ENCODE measurements at regions not wholly inside any gene's neighbourhood (a gene's known extent, or its start where the extent isn't known, plus 50 kb on each side); places are given as distances from the start of the nearest gene placed in this dataset.
"Not testable (repeated sequence)": the region's sequence is repeated elsewhere in the genome, so short reads cannot be mapped to it uniquely, and the experiment has no call there.

- H3K27me3 Mint-ChIP-seq, result peaks cover 0 to 15% (median 6%) of the 10 kb centered on the region in 5 donors
- H3K4me3 Mint-ChIP-seq, result no peak overlapping the region
- H3K9me3 Mint-ChIP-seq, result peaks cover 4 to 46% (median 18%) of the 10 kb centered on the region in 9 donors
- no peak overlapping the region for H3K27ac Mint-ChIP-seq
- no peaks in the 10 kb centered on the region for H3K4me1 Mint-ChIP-seq
- DNase-seq (no peak), ATAC-seq (no peak)
- peaks cover 0 to 21% (median 0%) of the 10 kb centered on the region in 3 donors for H3K36me3 Mint-ChIP-seq
- POLR2A ChIA-PET, result no interaction called here
These were observed 535.5 kb downstream of the GPAM start for GRCh38 chr10:111648046-111648445.

DNA sequence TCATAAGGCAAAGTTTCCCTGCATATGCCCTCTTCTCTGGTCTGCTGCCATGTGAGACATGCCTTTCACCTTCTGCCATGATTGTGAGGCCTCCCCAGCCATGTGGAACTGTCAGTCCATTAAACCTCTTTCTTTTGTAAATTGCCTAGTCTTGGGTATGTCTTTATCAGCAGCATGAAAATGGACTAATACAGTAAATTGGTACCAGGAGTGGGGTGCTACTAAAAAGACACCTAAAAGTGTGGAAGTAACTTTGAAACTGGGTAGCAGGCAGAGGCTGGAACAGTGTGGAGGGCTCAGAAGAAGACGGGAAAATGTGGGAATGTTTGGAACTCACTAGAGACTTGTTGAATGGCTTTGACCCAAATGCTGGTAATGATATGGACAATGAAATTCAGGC is 534.5 kb downstream of the GPAM start:
- POLR2A ChIA-PET, DNase-seq, H3K4me1 Mint-ChIP-seq, ATAC-seq, H3K27ac Mint-ChIP-seq, H3K4me3 Mint-ChIP-seq: not testable (repeated sequence)
- peaks cover 0 to 21% (median 0%) of the 10 kb centered on the region in 3 donors for H3K36me3 Mint-ChIP-seq
- H3K27me3 Mint-ChIP-seq, result peaks cover 0 to 15% (median 6%) of the 10 kb centered on the region in 5 donors
- peaks cover 3 to 47% (median 18%) of the 10 kb centered on the region in 9 donors for H3K9me3 Mint-ChIP-seq

- peaks cover 0 to 15% (median 6%) of the 10 kb centered on the region in 5 donors for H3K27me3 Mint-ChIP-seq
- H3K4me3 Mint-ChIP-seq, result no peak overlapping the region
- H3K4me1 Mint-ChIP-seq, result no peaks in the 10 kb centered on the region
- H3K27ac Mint-ChIP-seq, result no peak overlapping the region
- POLR2A ChIA-PET, result no interaction called here
- H3K36me3 Mint-ChIP-seq, result peaks cover 0 to 21% (median 0%) of the 10 kb centered on the region in 3 donors
- ATAC-seq (no peak), DNase-seq (no peak)
- H3K9me3 Mint-ChIP-seq, result peaks cover 3 to 47% (median 18%) of the 10 kb centered on the region in 9 donors
These were observed 533.5 kb downstream of the GPAM start for GRCh38 chr10:111650088-111650487.

DNA sequence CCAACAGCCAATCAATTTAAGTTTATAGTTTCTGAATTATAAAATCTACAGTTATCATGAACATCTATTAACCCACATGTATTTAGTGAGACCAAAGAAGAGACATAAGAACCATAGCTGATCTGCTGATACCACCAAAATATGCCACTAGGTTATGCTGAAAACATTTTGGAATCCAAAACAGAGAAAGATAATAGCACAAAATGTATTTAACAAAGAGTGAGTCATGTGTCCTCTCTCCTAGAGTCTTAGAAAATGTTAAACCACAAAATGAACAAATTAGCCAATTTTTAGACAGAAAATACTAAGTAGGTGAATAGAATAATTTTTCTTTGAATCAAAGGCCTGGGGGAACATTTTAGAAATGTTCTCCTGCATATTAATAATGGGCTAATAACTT is 527.5 kb downstream of the GPAM start:
- Mint-ChIP-seq H3K4me3 (no peak overlapping the region), H3K36me3 (no peaks in the 10 kb centered on the region), H3K27ac (no peak overlapping the region), H3K9me3 (peaks cover 0 to 16% (median 8%) of the 10 kb centered on the region in 9 donors), H3K27me3 (peaks cover 4 to 30% (median 5%) of the 10 kb centered on the region in 5 donors), H3K4me1 (no peaks in the 10 kb centered on the region)
- ATAC-seq (no peak), DNase-seq (no peak)
- POLR2A ChIA-PET, result no interaction called here

- ATAC-seq (no peak), DNase-seq (no peak)
- H3K27ac Mint-ChIP-seq, result no peak overlapping the region
- H3K27me3 Mint-ChIP-seq, result peaks cover 0 to 4% (median 0%) of the 10 kb centered on the region in 5 donors
- POLR2A ChIA-PET, result no interaction called here
- H3K4me3 Mint-ChIP-seq, result no peak overlapping the region
- no peaks in the 10 kb centered on the region for H3K4me1 Mint-ChIP-seq
- no peaks in the 10 kb centered on the region for H3K36me3 Mint-ChIP-seq
- peaks cover 0 to 3% (median 0%) of the 10 kb centered on the region in 9 donors for H3K9me3 Mint-ChIP-seq
These were observed 505.8 kb downstream of the GPAM start for GRCh38 chr10:111677759-111678158.

DNA sequence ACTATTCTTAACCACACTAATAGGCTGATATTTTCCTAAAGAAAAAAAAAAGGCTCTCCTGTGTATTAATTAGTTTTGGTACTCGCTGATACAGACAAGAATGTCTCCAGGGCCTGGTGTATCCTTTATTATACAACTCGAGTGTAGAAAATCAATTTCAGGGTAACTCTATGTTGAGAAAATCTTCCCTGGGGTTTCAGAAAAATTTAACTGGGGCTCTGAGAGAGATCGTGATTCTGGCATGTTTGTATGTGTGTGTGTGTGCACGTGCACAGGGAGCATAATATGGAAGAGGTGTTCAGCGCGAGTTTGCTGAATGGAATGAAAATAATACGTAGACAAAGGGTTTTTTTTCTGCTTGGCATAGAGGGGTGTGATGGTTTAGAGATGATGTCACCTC is 496.8 kb downstream of the GPAM start:
- ATAC-seq (no peak), DNase-seq (no peak)
- POLR2A ChIA-PET, result no interaction called here
- H3K4me3 Mint-ChIP-seq, result no peak overlapping the region
- no peaks in the 10 kb centered on the region for H3K4me1 Mint-ChIP-seq
- no peak overlapping the region for H3K27ac Mint-ChIP-seq
- H3K27me3 Mint-ChIP-seq, result peaks cover 0 to 13% (median 2%) of the 10 kb centered on the region in 5 donors
- H3K36me3 Mint-ChIP-seq, result no peaks in the 10 kb centered on the region
- H3K9me3 Mint-ChIP-seq, result peaks cover 0 to 13% (median 0%) of the 10 kb centered on the region in 9 donors

DNA sequence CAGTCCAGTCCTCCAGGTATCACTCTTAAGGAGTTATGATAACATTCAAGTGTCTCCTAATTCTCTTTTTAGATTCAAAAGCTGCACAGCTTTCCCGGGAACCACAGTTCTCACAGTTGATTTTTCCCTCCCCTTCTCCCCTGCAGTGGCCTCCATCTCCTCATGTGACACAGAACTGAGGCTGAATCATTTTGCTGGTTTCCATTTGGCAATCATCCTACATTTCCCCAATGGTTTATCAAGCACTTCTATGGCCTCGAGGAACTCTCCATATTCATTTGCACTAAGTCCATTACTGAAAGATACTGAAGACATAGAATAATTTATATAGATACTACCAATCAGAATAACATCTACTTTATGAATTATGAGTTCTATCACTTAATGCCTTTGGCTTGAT is 484.9 kb downstream of the GPAM start:
- Mint-ChIP-seq H3K4me1 (no peaks in the 10 kb centered on the region), H3K36me3 (no peaks in the 10 kb centered on the region), H3K27me3 (peaks cover 0 to 15% (median 0%) of the 10 kb centered on the region in 5 donors), H3K9me3 (peaks cover 0 to 7% (median 1%) of the 10 kb centered on the region in 9 donors), H3K27ac (no peak overlapping the region), H3K4me3 (no peak overlapping the region)
- no peak for ATAC-seq
- DNase-seq, result no peak
- POLR2A ChIA-PET, result no interaction called here

DNA sequence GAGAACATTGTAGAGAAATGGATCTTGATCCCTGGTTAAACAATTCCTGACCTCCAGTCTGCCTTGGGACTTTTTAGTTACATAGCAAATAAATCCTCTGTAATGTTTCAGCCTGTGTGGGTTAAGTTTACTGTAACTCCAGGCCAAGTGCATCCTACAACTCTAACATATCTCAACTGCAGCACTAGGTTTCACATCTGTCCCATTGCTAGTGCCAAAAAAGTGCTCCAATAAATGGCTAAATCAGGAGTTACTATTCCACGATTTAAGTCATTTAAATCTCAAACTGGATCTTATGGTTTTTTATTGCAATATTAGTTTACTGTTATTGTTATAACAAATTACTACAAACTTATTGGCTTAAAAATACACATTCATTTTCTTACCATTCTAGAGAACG is 479.6 kb downstream of the GPAM start:
- Mint-ChIP-seq H3K27me3 (peaks cover 0 to 9% (median 0%) of the 10 kb centered on the region in 5 donors), H3K36me3 (no peaks in the 10 kb centered on the region), H3K9me3 (peaks cover 0 to 7% (median 0%) of the 10 kb centered on the region in 9 donors), H3K4me3 (no peak overlapping the region), H3K4me1 (no peaks in the 10 kb centered on the region), H3K27ac (no peak overlapping the region)
- ATAC-seq, result no peak
- no peak for DNase-seq
- POLR2A ChIA-PET, result no interaction called here

- Mint-ChIP-seq H3K36me3 (no peaks in the 10 kb centered on the region), H3K9me3 (peaks cover 0 to 7% (median 0%) of the 10 kb centered on the region in 9 donors), H3K4me3 (no peak overlapping the region), H3K27ac (no peak overlapping the region), H3K4me1 (no peaks in the 10 kb centered on the region), H3K27me3 (peaks cover 2 to 15% (median 4%) of the 10 kb centered on the region in 5 donors)
- DNase-seq (no peak), ATAC-seq (no peak)
- POLR2A ChIA-PET, result no interaction called here
These were observed 478.5 kb downstream of the GPAM start for GRCh38 chr10:111705021-111705420.

GRCh38 chr10:111706331-111706730 is 477.2 kb downstream of the GPAM start:
- peaks cover 0 to 7% (median 0%) of the 10 kb centered on the region in 9 donors for H3K9me3 Mint-ChIP-seq
- no peak overlapping the region for H3K27ac Mint-ChIP-seq

GRCh38 chr10:111707076-111707475 is 476.5 kb downstream of the GPAM start:
- ATAC-seq (no peak), DNase-seq (no peak)
- H3K4me3 Mint-ChIP-seq, result no peak overlapping the region
- H3K9me3 Mint-ChIP-seq, result peaks cover 0 to 10% (median 2%) of the 10 kb centered on the region in 9 donors
- no peak overlapping the region for H3K27ac Mint-ChIP-seq
- H3K36me3 Mint-ChIP-seq, result no peaks in the 10 kb centered on the region
- POLR2A ChIA-PET, result no interaction called here
- no peaks in the 10 kb centered on the region for H3K4me1 Mint-ChIP-seq
- H3K27me3 Mint-ChIP-seq, result peaks cover 2 to 19% (median 6%) of the 10 kb centered on the region in 5 donors

More at GRCh38 chr10:111706331-111706730, 477.2 kb downstream of the GPAM start:
- Mint-ChIP-seq H3K4me1 (no peaks in the 10 kb centered on the region), H3K27me3 (peaks cover 2 to 19% (median 6%) of the 10 kb centered on the region in 5 donors), H3K4me3 (no peak overlapping the region), H3K36me3 (no peaks in the 10 kb centered on the region)
- no peak for DNase-seq
- POLR2A ChIA-PET, result no interaction called here
- no peak for ATAC-seq

- ATAC-seq, result no peak
- H3K4me1 Mint-ChIP-seq, result no peaks in the 10 kb centered on the region
- H3K4me3 Mint-ChIP-seq, result no peak overlapping the region
- POLR2A ChIA-PET, result no interaction called here
- H3K27ac Mint-ChIP-seq, result no peak overlapping the region
- no peaks in the 10 kb centered on the region for H3K36me3 Mint-ChIP-seq
- H3K9me3 Mint-ChIP-seq, result peaks cover 0 to 10% (median 7%) of the 10 kb centered on the region in 9 donors
- DNase-seq, result no peak
- peaks cover 2 to 24% (median 6%) of the 10 kb centered on the region in 5 donors for H3K27me3 Mint-ChIP-seq
These were observed 474.0 kb downstream of the GPAM start for GRCh38 chr10:111709603-111710002.

DNA sequence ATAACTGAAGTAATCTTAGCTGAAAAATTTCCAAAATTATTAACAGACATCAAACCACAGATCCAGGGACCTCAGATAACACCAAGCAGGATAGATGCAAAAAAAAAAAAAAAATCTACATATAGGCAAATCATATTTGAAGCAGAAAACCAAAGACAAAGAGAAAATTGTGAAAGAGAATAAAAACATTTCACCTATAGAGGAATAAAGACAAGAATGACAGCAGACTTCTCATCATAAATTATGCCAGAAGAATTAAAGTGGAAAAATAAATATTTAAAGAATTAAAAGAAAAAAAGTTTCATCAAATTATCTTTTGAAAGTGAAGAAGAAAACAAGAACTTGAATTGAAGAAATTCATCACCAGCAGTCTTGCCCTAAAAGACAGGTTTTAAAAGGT is 467.5 kb downstream of the GPAM start:
- peaks cover 14 to 42% (median 28%) of the 10 kb centered on the region in 9 donors for H3K9me3 Mint-ChIP-seq
- H3K4me3 Mint-ChIP-seq, result no peak overlapping the region
- no peaks in the 10 kb centered on the region for H3K4me1 Mint-ChIP-seq
- ATAC-seq (no peak), DNase-seq (no peak)
- no peak overlapping the region for H3K27ac Mint-ChIP-seq
- H3K36me3 Mint-ChIP-seq, result peaks cover 0 to 18% (median 0%) of the 10 kb centered on the region in 3 donors
- POLR2A ChIA-PET, result no interaction called here
- peaks cover 0 to 8% (median 2%) of the 10 kb centered on the region in 5 donors for H3K27me3 Mint-ChIP-seq

GRCh38 chr10:111724121-111724520 is 459.4 kb downstream of the GPAM start:
- POLR2A ChIA-PET, result no interaction called here
- no peaks in the 10 kb centered on the region for H3K36me3 Mint-ChIP-seq
- DNase-seq, result no peak
- ATAC-seq, result no peak
- no peak overlapping the region for H3K4me3 Mint-ChIP-seq
- no peak overlapping the region for H3K27ac Mint-ChIP-seq
- no peaks in the 10 kb centered on the region for H3K4me1 Mint-ChIP-seq
- peaks cover 0 to 2% (median 0%) of the 10 kb centered on the region in 5 donors for H3K27me3 Mint-ChIP-seq
- H3K9me3 Mint-ChIP-seq, result peaks cover 0 to 2% (median 0%) of the 10 kb centered on the region in 9 donors

All from naive thymus-derived CD8-positive, alpha-beta T cell (primary cell).